ENCODE measurements at regions not wholly inside any gene's neighbourhood (a gene's known extent, or its start where the extent isn't known, plus 50 kb on each side); places are given as distances from the start of the nearest gene placed in this dataset.

DNA sequence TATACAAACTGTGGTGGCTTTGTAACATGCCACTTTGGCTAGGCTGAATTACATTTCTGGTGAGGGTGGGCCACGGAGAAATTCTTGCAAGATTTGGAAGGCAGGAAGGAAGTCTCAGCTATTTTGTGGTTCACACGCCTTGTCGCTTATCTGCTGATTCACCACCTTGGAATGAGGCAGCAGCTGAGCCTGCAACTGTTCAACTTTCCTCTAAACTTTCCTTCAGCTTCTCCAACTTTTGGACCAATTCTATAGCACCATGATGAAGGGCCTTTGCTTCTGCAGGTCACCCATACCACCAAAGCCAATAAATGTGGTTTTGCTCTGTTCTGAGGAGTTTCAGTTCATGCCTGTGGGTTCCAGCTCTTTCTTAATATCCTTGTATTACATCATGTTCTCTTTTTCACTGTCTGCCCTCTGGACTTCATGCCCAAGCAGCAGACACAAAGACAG is 337.6 kb upstream of the SNX7 start:
- Histone ChIP-seq H3K36me3 (no peaks in the 10 kb centered on the region), H3K27me3 (no peaks in the 10 kb centered on the region), H3K4me3 (no peak overlapping the region), H3K27ac (no peak overlapping the region), H3K9me3 (no peaks in the 10 kb centered on the region), H3K4me1 (peaks cover 0 to 10% (median 0%) of the 10 kb centered on the region in 3 donors)
- 51 to 65% methylated on average over 3 of the region's 3 CpGs for WGBS, 2 donors
- no peak for TF ChIP-seq CTCF (IDR thresholded peaks at IDR 0.05)
- FAIRE-seq (no peak), DNase-seq (peak in 1 of 6 donors; percentile 14), ATAC-seq (peak in 3 of 4 donors; percentile 64 to 79 (median 65))
- intact Hi-C loops (cut with DNase I): no loop called here

DNA sequence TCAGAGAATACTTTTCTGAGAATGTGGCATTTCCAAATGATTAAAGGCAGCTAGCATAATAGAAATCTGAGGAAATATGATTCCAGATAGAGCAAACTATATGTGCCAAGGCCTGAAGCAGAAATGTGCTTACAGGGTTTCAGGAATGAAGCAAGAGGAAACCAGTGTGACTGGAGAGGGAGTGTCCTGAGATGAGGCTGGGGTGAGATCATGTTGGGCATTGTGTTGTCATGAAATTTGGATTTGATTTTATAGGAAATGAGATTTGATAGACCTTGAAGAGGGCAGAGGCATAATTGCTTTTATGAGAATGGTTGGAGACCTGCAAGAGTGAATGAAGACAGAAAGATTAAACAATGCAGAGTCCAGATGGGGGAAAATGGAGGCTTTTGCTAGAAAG is 338.1 kb upstream of the SNX7 start:
- ATAC-seq (peak in 2 of 4 donors; percentile 49 to 79), DNase-seq (no peak), FAIRE-seq (no peak)
- H3K36me3 ChIP-seq: no peaks in the 10 kb centered on the region
- no peaks in the 10 kb centered on the region for H3K9me3 ChIP-seq
- TF ChIP-seq CTCF (IDR thresholded peaks at IDR 0.05): no peak
- no peak overlapping the region for H3K4me3 ChIP-seq
- H3K4me1 ChIP-seq: peaks cover 0 to 10% (median 0%) of the 10 kb centered on the region in 3 donors
- intact Hi-C loops (cut with DNase I): no loop called here
- H3K27me3 ChIP-seq: no peaks in the 10 kb centered on the region
- H3K27ac ChIP-seq: no peak overlapping the region

GRCh38 chr1:98322966-98323365 is 338.6 kb upstream of the SNX7 start:
- WGBS, 2 donors: 64 to 78% methylated on average over 1 of the region's 1 CpG
- H3K4me1 ChIP-seq: peaks cover 0 to 10% (median 0%) of the 10 kb centered on the region in 3 donors
- no peak for FAIRE-seq
- no peaks in the 10 kb centered on the region for H3K9me3 ChIP-seq
- no peak for DNase-seq
- H3K4me3 ChIP-seq: no peak overlapping the region
- no peak for ATAC-seq
- no peak overlapping the region for H3K27ac ChIP-seq
- TF ChIP-seq CTCF (IDR thresholded peaks at IDR 0.05): no peak
- no peaks in the 10 kb centered on the region for H3K36me3 ChIP-seq
- no peaks in the 10 kb centered on the region for H3K27me3 ChIP-seq
- intact Hi-C loops (cut with DNase I): no loop called here

DNA sequence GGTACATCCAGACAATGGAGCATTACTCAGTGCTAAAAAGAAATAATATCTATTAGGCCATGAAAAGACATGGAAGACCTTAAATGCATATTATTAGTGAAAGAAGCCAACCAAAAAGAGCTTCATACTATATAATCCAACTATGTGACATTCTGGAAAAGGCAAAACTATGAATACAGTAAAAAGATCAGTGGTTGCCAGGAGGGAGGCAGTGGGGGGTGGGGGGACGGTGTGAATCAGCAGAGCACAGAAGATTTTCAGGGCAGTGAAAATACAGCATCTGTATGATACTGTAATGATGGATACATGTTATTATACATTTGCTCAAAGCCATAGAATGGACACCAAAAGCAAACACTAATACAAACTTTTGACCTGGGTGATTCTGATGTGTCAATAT is 339.4 kb upstream of the SNX7 start:
- FAIRE-seq: no peak
- TF ChIP-seq CTCF (IDR thresholded peaks at IDR 0.05): no peak

DNA sequence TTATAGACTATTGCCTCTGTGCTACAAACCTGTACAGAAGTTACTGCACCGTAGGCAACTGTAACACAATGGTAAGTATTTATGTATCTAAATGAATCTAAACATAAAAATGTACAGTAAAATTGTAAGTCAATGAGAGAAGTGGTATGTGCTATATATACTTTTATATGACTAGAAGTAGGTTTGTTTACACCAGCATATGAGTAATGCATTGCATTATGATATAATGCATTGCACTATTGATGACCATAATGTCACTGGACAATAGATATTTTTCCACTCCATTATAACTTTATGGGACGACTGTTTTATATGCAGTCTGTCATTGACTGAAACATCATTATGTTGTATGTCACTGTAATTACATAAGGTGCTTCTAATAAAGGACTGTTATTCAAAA is 340.3 kb upstream of the SNX7 start:
- Histone ChIP-seq H3K36me3 (no peaks in the 10 kb centered on the region), H3K4me3 (no peak overlapping the region), H3K9me3 (no peaks in the 10 kb centered on the region), H3K4me1 (peaks cover 0 to 5% (median 0%) of the 10 kb centered on the region in 3 donors), H3K27me3 (no peaks in the 10 kb centered on the region), H3K27ac (no peak overlapping the region)
- WGBS, 2 donors: 72 to 74% methylated on average over 2 of the region's 2 CpGs
- no peak for ATAC-seq
- intact Hi-C loops (cut with DNase I): no loop called here
- TF ChIP-seq CTCF (IDR thresholded peaks at IDR 0.05): no peak
- no peak for FAIRE-seq
- DNase-seq: no peak

More for the DNA sequence above, 339.4 kb upstream of the SNX7 start:
- WGBS, 2 donors: 48 to 61% methylated on average over 1 of the region's 1 CpG
- Histone ChIP-seq H3K9me3 (no peaks in the 10 kb centered on the region), H3K27ac (no peak overlapping the region), H3K4me3 (no peak overlapping the region), H3K27me3 (no peaks in the 10 kb centered on the region), H3K4me1 (peaks cover 0 to 10% (median 0%) of the 10 kb centered on the region in 3 donors), H3K36me3 (no peaks in the 10 kb centered on the region)
- no peak for DNase-seq
- ATAC-seq: no peak
- intact Hi-C loops (cut with DNase I): no loop called here

All from pancreas (tissue), 10 donors.